ENCODE measurements at regions not wholly inside any gene's neighbourhood (a gene's known extent, or its start where the extent isn't known, plus 50 kb on each side); places are given as distances from the start of the nearest gene placed in this dataset.

DNA sequence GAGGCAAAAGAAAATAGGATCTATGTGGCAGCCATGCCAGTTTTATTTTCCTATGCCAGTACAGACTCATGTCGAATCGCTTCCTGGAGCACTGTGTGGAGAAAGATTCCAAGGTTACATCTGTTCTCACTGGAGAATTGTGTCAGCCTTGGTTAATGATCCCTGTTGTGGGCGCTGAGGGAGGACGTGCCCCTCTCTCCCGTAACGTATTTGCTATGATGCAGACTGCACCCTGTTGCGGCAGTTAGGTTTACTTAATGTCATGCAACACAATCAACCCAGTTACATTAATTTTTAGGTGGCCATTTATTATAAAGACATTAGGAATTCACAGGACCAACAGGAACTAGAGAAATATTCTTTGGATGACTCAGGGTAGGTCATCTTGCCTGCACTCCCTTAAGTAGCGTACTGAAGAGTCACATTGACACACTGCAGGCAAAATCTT is 892.9 kb downstream of the EFNB2 start:
- no peak overlapping the region for H3K27ac ChIP-seq (ENCODE audit: poor library complexity, severe bottlenecking)

GRCh38 chr13:105641121-105641520 is 894.3 kb downstream of the EFNB2 start:
- no peaks in the 10 kb centered on the region for H3K27me3 ChIP-seq (ENCODE audit: insufficient read depth, poor library complexity, severe bottlenecking)
- no peaks in the 10 kb centered on the region for H3K36me3 ChIP-seq (ENCODE audit: low read depth)
- H3K9me3 ChIP-seq (ENCODE audit: severe bottlenecking), result no peaks in the 10 kb centered on the region
- H3K27ac ChIP-seq (ENCODE audit: poor library complexity, severe bottlenecking), result no peak overlapping the region
- no peaks in the 10 kb centered on the region for H3K4me1 ChIP-seq (ENCODE audit: insufficient read depth, poor library complexity, severe bottlenecking)
- DNase-seq (ENCODE audit: low spot score), result no peak
- no peak overlapping the region for H3K4me3 ChIP-seq (ENCODE audit: severe bottlenecking)
- no peak for ATAC-seq (ENCODE audit: low read depth)
- TF ChIP-seq CTCF (IDR thresholded peaks at IDR 0.05; ENCODE audit: poor library complexity, severe bottlenecking), result no peak

More for the DNA sequence above, 892.9 kb downstream of the EFNB2 start:
- Histone ChIP-seq H3K4me1 (ENCODE audit: insufficient read depth, poor library complexity, severe bottlenecking) (no peaks in the 10 kb centered on the region), H3K36me3 (ENCODE audit: low read depth) (no peaks in the 10 kb centered on the region), H3K9me3 (ENCODE audit: severe bottlenecking) (no peaks in the 10 kb centered on the region), H3K27me3 (ENCODE audit: insufficient read depth, poor library complexity, severe bottlenecking) (no peaks in the 10 kb centered on the region), H3K4me3 (ENCODE audit: severe bottlenecking) (no peak overlapping the region)
- no peak for TF ChIP-seq CTCF (IDR thresholded peaks at IDR 0.05; ENCODE audit: poor library complexity, severe bottlenecking)
- no peak for ATAC-seq (ENCODE audit: low read depth)
- DNase-seq (ENCODE audit: low spot score), result no peak

GRCh38 chr13:105638426-105638825 is 897.0 kb downstream of the EFNB2 start:
- Histone ChIP-seq H3K9me3 (ENCODE audit: severe bottlenecking) (no peaks in the 10 kb centered on the region), H3K27ac (ENCODE audit: poor library complexity, severe bottlenecking) (no peak overlapping the region), H3K27me3 (ENCODE audit: insufficient read depth, poor library complexity, severe bottlenecking) (no peaks in the 10 kb centered on the region), H3K36me3 (ENCODE audit: low read depth) (no peaks in the 10 kb centered on the region), H3K4me3 (ENCODE audit: severe bottlenecking) (no peak overlapping the region), H3K4me1 (ENCODE audit: insufficient read depth, poor library complexity, severe bottlenecking) (no peaks in the 10 kb centered on the region)
- no peak for TF ChIP-seq CTCF (IDR thresholded peaks at IDR 0.05; ENCODE audit: poor library complexity, severe bottlenecking)
- ATAC-seq (ENCODE audit: low read depth) (no peak), DNase-seq (ENCODE audit: low spot score) (no peak)

DNA sequence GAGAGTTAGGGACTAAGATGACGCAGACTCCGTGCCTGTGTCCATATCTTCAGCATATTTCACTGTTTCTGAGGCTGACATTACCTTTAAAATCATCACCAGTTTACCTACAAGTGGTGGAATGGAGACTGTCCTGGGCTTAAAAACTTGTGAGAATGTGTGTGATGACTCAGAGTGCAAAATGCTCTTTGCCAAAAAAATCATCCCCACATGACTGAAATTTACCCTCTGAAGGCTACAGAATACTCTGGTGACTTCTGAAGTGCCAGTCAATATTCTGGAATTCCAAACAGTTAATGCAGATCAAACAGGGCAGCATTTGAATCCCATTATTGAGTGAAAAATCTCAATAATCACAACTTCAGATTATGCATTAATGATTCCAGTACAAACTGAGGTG is 901.4 kb downstream of the EFNB2 start:
- ATAC-seq (ENCODE audit: low read depth) (no peak), DNase-seq (ENCODE audit: low spot score) (no peak)
- no peaks in the 10 kb centered on the region for H3K27me3 ChIP-seq (ENCODE audit: insufficient read depth, poor library complexity, severe bottlenecking)
- no peaks in the 10 kb centered on the region for H3K36me3 ChIP-seq (ENCODE audit: low read depth)
- no peaks in the 10 kb centered on the region for H3K4me1 ChIP-seq (ENCODE audit: insufficient read depth, poor library complexity, severe bottlenecking)
- TF ChIP-seq CTCF (IDR thresholded peaks at IDR 0.05; ENCODE audit: poor library complexity, severe bottlenecking), result no peak
- no peaks in the 10 kb centered on the region for H3K9me3 ChIP-seq (ENCODE audit: severe bottlenecking)
- H3K27ac ChIP-seq (ENCODE audit: poor library complexity, severe bottlenecking), result no peak overlapping the region
- H3K4me3 ChIP-seq (ENCODE audit: severe bottlenecking), result no peak overlapping the region

GRCh38 chr13:105630431-105630830 is 905.0 kb downstream of the EFNB2 start:
- Histone ChIP-seq H3K27ac (ENCODE audit: poor library complexity, severe bottlenecking) (no peak overlapping the region), H3K27me3 (ENCODE audit: insufficient read depth, poor library complexity, severe bottlenecking) (no peaks in the 10 kb centered on the region), H3K9me3 (ENCODE audit: severe bottlenecking) (no peaks in the 10 kb centered on the region), H3K36me3 (ENCODE audit: low read depth) (no peaks in the 10 kb centered on the region), H3K4me3 (ENCODE audit: severe bottlenecking) (no peak overlapping the region), H3K4me1 (ENCODE audit: insufficient read depth, poor library complexity, severe bottlenecking) (no peaks in the 10 kb centered on the region)
- TF ChIP-seq CTCF (IDR thresholded peaks at IDR 0.05; ENCODE audit: poor library complexity, severe bottlenecking), result no peak
- no peak for ATAC-seq (ENCODE audit: low read depth)
- DNase-seq (ENCODE audit: low spot score), result no peak

Measured in RWPE2 (cell line).